MCF 10A (cell line): ENCODE measurements at regions not wholly inside any gene's neighbourhood (a gene's known extent, or its start where the extent isn't known, plus 50 kb on each side); places are given as distances from the start of the nearest gene placed in this dataset.

ENCODE experiments used
- BruUV-seq: library from RNA; stranded (reverse); fragments of 400-500 nt; replicated peaks from 2 replicates; lab custom pipeline; 2021; lab: Mats Ljungman, UMichigan
- CTCF ChIA-PET: fragments of 300-600 bp; sonication (Branson Sonifier 250); formaldehyde crosslinking; extraction: SDS; loops from one replicate; lab custom pipeline; 2021; ENCODE audit warnings: antibody characterized with exemption, inconsistent platforms; lab: Yijun Ruan, JAX
- POLR2A ChIA-PET: fragments of 300-600, 350-650 bp; sonication (Branson Sonifier 250); formaldehyde crosslinking; extraction: SDS; loops from one replicate; lab custom pipeline; 2020; ENCODE audit warnings: antibody characterized with exemption, inconsistent platforms; lab: Yijun Ruan, JAX
- DNase-seq: peaks from one replicate; pipeline ENCODE4 v3.0.0-alpha.2; 2018; ENCODE audit not compliant: unreplicated experiment
- H3K27ac Mint-ChIP-seq: one replicate; pipeline ENCODE4 v1.8.0; 2022; ENCODE audit warnings: mild to moderate bottlenecking, low read depth, mixed read lengths; ENCODE audit not compliant: unreplicated experiment
- H3K27me3 Mint-ChIP-seq: one replicate; pipeline ENCODE4 v1.8.0; 2022; ENCODE audit warnings: mixed read lengths; ENCODE audit not compliant: insufficient read depth, unreplicated experiment
- H3K36me3 Mint-ChIP-seq: one replicate; pipeline ENCODE4 v1.8.0; 2022; ENCODE audit warnings: mild to moderate bottlenecking, moderate library complexity, mixed read lengths; ENCODE audit not compliant: insufficient read depth, unreplicated experiment
- H3K4me1 Mint-ChIP-seq: one replicate; pipeline ENCODE4 v1.8.0; 2022; ENCODE audit warnings: mixed read lengths; ENCODE audit not compliant: insufficient read depth, unreplicated experiment
- H3K4me3 Mint-ChIP-seq: one replicate; pipeline ENCODE4 v1.8.0; 2022; ENCODE audit warnings: mild to moderate bottlenecking, moderate library complexity, mixed read lengths; ENCODE audit not compliant: unreplicated experiment
- H3K9me3 Mint-ChIP-seq: one replicate; pipeline ENCODE4 v1.8.0; 2022; ENCODE audit warnings: mixed read lengths; ENCODE audit not compliant: unreplicated experiment
- intact Hi-C: fragments of 100-400 bp; cut with micrococcal nuclease; formaldehyde crosslinking; loops from 2 replicates; pipeline ENCODE4 v1.14.1; 2022
- TF ChIP-seq, protein P1 (sequence below): fragments of 200-600 bp; IDR thresholded peaks from one replicate; pipeline ENCODE4 v1.8.0; 2022; ENCODE audit warnings: antibody characterized with exemption, mild to moderate bottlenecking; ENCODE audit not compliant: unreplicated experiment

GRCh38 chr6:170464524-170464979 is 88.6 kb downstream of the PSMB1 start:
- Mint-ChIP-seq H3K27ac (no peak overlapping the region), H3K4me1 (no peaks in the 10 kb centered on the region), H3K9me3 (no peaks in the 10 kb centered on the region), H3K36me3 (no peaks in the 10 kb centered on the region), H3K27me3 (no peaks in the 10 kb centered on the region), H3K4me3 (no peak overlapping the region)
- intact Hi-C loops = no loop called here
- ChIA-PET CTCF (no interaction called here), POLR2A (interaction anchor here (1.7 kb wide), 1 partner anchor 26 kb away, joined by 3 read pairs; no protein-coding TSS in a partner anchor)
- no peak for DNase-seq
- BruUV-seq = no TSS peak
- TF ChIP-seq, protein P1, sequence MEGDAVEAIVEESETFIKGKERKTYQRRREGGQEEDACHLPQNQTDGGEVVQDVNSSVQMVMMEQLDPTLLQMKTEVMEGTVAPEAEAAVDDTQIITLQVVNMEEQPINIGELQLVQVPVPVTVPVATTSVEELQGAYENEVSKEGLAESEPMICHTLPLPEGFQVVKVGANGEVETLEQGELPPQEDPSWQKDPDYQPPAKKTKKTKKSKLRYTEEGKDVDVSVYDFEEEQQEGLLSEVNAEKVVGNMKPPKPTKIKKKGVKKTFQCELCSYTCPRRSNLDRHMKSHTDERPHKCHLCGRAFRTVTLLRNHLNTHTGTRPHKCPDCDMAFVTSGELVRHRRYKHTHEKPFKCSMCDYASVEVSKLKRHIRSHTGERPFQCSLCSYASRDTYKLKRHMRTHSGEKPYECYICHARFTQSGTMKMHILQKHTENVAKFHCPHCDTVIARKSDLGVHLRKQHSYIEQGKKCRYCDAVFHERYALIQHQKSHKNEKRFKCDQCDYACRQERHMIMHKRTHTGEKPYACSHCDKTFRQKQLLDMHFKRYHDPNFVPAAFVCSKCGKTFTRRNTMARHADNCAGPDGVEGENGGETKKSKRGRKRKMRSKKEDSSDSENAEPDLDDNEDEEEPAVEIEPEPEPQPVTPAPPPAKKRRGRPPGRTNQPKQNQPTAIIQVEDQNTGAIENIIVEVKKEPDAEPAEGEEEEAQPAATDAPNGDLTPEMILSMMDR = no peak

GRCh38 chr6:170464080-170464479 is 89.0 kb downstream of the PSMB1 start:
- no peak for DNase-seq
- H3K4me3 Mint-ChIP-seq = no peak overlapping the region
- no TSS peak for BruUV-seq
- no peak overlapping the region for H3K27ac Mint-ChIP-seq
- no peaks in the 10 kb centered on the region for H3K4me1 Mint-ChIP-seq
- H3K27me3 Mint-ChIP-seq = no peaks in the 10 kb centered on the region
- H3K9me3 Mint-ChIP-seq = no peaks in the 10 kb centered on the region
- POLR2A ChIA-PET = interaction anchor here (1.7 kb wide), 1 partner anchor 26 kb away, joined by 3 read pairs; no protein-coding TSS in a partner anchor
- TF ChIP-seq, protein P1 = no peak
- intact Hi-C loops = no loop called here
- CTCF ChIA-PET = no interaction called here
- no peaks in the 10 kb centered on the region for H3K36me3 Mint-ChIP-seq

- H3K9me3 Mint-ChIP-seq = no peaks in the 10 kb centered on the region
- H3K27ac Mint-ChIP-seq = no peak overlapping the region
- no peak for DNase-seq
- CTCF ChIA-PET = no interaction called here
- no TSS peak for BruUV-seq
- H3K36me3 Mint-ChIP-seq = no peaks in the 10 kb centered on the region
- H3K4me1 Mint-ChIP-seq = no peaks in the 10 kb centered on the region
- H3K4me3 Mint-ChIP-seq = no peak overlapping the region
- intact Hi-C loops = no loop called here
- POLR2A ChIA-PET = interaction anchor here (1.7 kb wide), 1 partner anchor 25 kb away, joined by 3 read pairs; no protein-coding TSS in a partner anchor
- H3K27me3 Mint-ChIP-seq = no peaks in the 10 kb centered on the region
- TF ChIP-seq, protein P1 = no peak
Observed at GRCh38 chr6:170463101-170463721, 89.9 kb downstream of the PSMB1 start.

GRCh38 chr6:170462366-170463020 is 90.6 kb downstream of the PSMB1 start:
- POLR2A ChIA-PET = interaction anchor here (1.7 kb wide), 1 partner anchor 24 kb away, joined by 3 read pairs; no protein-coding TSS in a partner anchor
- CTCF ChIA-PET = interaction anchor here (1.1 kb wide), 1 partner anchor 27 kb away, joined by 4 read pairs; no protein-coding TSS in a partner anchor
- TF ChIP-seq, protein P1 = no peak

More at GRCh38 chr6:170462366-170463020, 90.6 kb downstream of the PSMB1 start:
- no peaks in the 10 kb centered on the region for H3K9me3 Mint-ChIP-seq
- H3K36me3 Mint-ChIP-seq = no peaks in the 10 kb centered on the region
- intact Hi-C loops = no loop called here
- no peak overlapping the region for H3K27ac Mint-ChIP-seq
- no TSS peak for BruUV-seq
- H3K4me1 Mint-ChIP-seq = no peaks in the 10 kb centered on the region
- H3K27me3 Mint-ChIP-seq = no peaks in the 10 kb centered on the region
- no peak overlapping the region for H3K4me3 Mint-ChIP-seq
- no peak for DNase-seq
